ENCODE measurements at regions not wholly inside any gene's neighbourhood (a gene's known extent, or its start where the extent isn't known, plus 50 kb on each side); places are given as distances from the start of the nearest gene placed in this dataset.
"Not testable (repeated sequence)": the region's sequence is repeated elsewhere in the genome, so short reads cannot be mapped to it uniquely, and the experiment has no call there.

GRCh38 chr21:15199414-15200383, 134.9 kb upstream of the NRIP1 start:
- no peak for ATAC-seq
- no peak for DNase-seq (ENCODE audit: low spot score)

GRCh38 chr21:15203740-15204139, 138.9 kb upstream of the NRIP1 start:
- ATAC-seq, result peak; percentile 27
- DNase-seq (ENCODE audit: low spot score), result no peak

GRCh38 chr21:15204140-15204969, 139.6 kb upstream of the NRIP1 start:
- ATAC-seq, result peak; percentile 26
- no peak for DNase-seq (ENCODE audit: low spot score)

GRCh38 chr21:15204970-15205286, 140.1 kb upstream of the NRIP1 start:
- no peak for DNase-seq (ENCODE audit: low spot score)
- no peak for ATAC-seq

- DNase-seq (ENCODE audit: low spot score) (no peak), ATAC-seq (peak; percentile 31)
Observed at GRCh38 chr21:15206514-15206913, 141.7 kb upstream of the NRIP1 start.

GRCh38 chr21:15207231-15207630, 142.4 kb upstream of the NRIP1 start:
- no peak for ATAC-seq
- DNase-seq (ENCODE audit: low spot score), result no peak

- ATAC-seq (no peak), DNase-seq (ENCODE audit: low spot score) (no peak)
Observed at GRCh38 chr21:15207635-15208370, 143.0 kb upstream of the NRIP1 start.

- DNase-seq (ENCODE audit: low spot score) (no peak), ATAC-seq (no peak)
Observed at GRCh38 chr21:15208786-15209185, 144.0 kb upstream of the NRIP1 start.

GRCh38 chr21:15209224-15209623, 144.4 kb upstream of the NRIP1 start:
- DNase-seq (ENCODE audit: low spot score), result no peak
- ATAC-seq, result no peak

- ATAC-seq, result peak; percentile 91
- DNase-seq (ENCODE audit: low spot score), result peak; percentile 96
Observed at GRCh38 chr21:15210235-15210678, 145.5 kb upstream of the NRIP1 start.

- DNase-seq (ENCODE audit: low spot score) (peak; percentile 78), ATAC-seq (peak; percentile 74)
Observed at GRCh38 chr21:15211491-15212133, 146.8 kb upstream of the NRIP1 start.

GRCh38 chr21:15212206-15212605, 147.4 kb upstream of the NRIP1 start:
- ATAC-seq (no peak), DNase-seq (ENCODE audit: low spot score) (no peak)

- not testable (repeated sequence) for DNase-seq (ENCODE audit: low spot score); ATAC-seq
Observed at GRCh38 chr21:15218476-15218875, 153.7 kb upstream of the NRIP1 start.

- ATAC-seq, result no peak
- DNase-seq (ENCODE audit: low spot score), result no peak
Observed at GRCh38 chr21:15219039-15219438, 154.2 kb upstream of the NRIP1 start.

- DNase-seq (ENCODE audit: low spot score) (no peak), ATAC-seq (no peak)
Observed at GRCh38 chr21:15219894-15220293, 155.1 kb upstream of the NRIP1 start.

- ATAC-seq (peak; percentile 98), DNase-seq (ENCODE audit: low spot score) (peak; percentile 78)
Observed at GRCh38 chr21:15221799-15222386, 157.1 kb upstream of the NRIP1 start.

- DNase-seq (ENCODE audit: low spot score) (no peak), ATAC-seq (no peak)
Observed at GRCh38 chr21:15222707-15223106, 157.9 kb upstream of the NRIP1 start.

GRCh38 chr21:15224346-15225086, 159.7 kb upstream of the NRIP1 start:
- ATAC-seq (no peak), DNase-seq (ENCODE audit: low spot score) (no peak)

GRCh38 chr21:15227919-15228318, 163.1 kb upstream of the NRIP1 start:
- no peak for ATAC-seq
- DNase-seq (ENCODE audit: low spot score), result no peak

GRCh38 chr21:15229390-15229789, 164.6 kb upstream of the NRIP1 start:
- DNase-seq (ENCODE audit: low spot score), result no peak
- no peak for ATAC-seq

Data from left lobe of liver (tissue), 2 donors.